ENCODE measurements at regions not wholly inside any gene's neighbourhood (a gene's known extent, or its start where the extent isn't known, plus 50 kb on each side); places are given as distances from the start of the nearest gene placed in this dataset.

- TF ChIP-seq YY1 (tag by site-specific recombination; IDR thresholded peaks at IDR 0.05) = no peak
- TF ChIP-seq ZBTB21 (tag by site-specific recombination; IDR thresholded peaks at IDR 0.05) = no peak
- TF ChIP-seq CTCF (tag by site-specific recombination; IDR thresholded peaks at IDR 0.05) = no peak
- no peak for TF ChIP-seq ZNF76 (tag by site-specific recombination; IDR thresholded peaks at IDR 0.05; ENCODE audit: borderline replicate concordance, low read depth)
- no peak for TF ChIP-seq ZSCAN18 (tag by site-specific recombination; IDR thresholded peaks at IDR 0.05)
- TF ChIP-seq ZNF394 (tag by site-specific recombination; IDR thresholded peaks at IDR 0.05; ENCODE audit: borderline replicate concordance) = no peak
- TF ChIP-seq ZSCAN16 (tag by site-specific recombination; IDR thresholded peaks at IDR 0.05) = no peak
- TF ChIP-seq ZNF16 (tag by site-specific recombination; IDR thresholded peaks at IDR 0.05; ENCODE audit: low read depth) = no peak
- no peak for TF ChIP-seq SP2 (tag by site-specific recombination; IDR thresholded peaks at IDR 0.05)
- no peak for TF ChIP-seq ZNF777 (tag by site-specific recombination; IDR thresholded peaks at IDR 0.05; ENCODE audit: borderline replicate concordance)
Measured at GRCh38 chr5:68407311-68408239, 192.0 kb downstream of the PIK3R1 start.
